GM20000 (cell line): ENCODE measurements at regions not wholly inside any gene's neighbourhood (a gene's known extent, or its start where the extent isn't known, plus 50 kb on each side); places are given as distances from the start of the nearest gene placed in this dataset.
A peak's percentile ranks its signal among the peaks of the same experiment; 100 is the strongest.
"Not testable (repeated sequence)": the region's sequence is repeated elsewhere in the genome, so short reads cannot be mapped to it uniquely, and the experiment has no call there.

Experiments used
- DNase-seq: peaks from one replicate; pipeline ENCODE4 v3.0.0; 2012; ENCODE audit warnings: low spot score
- TF ChIP-seq, protein P1 (sequence below): IDR thresholded peaks from 2 replicates; pipeline ENCODE4 v1.5.1; 2012; ENCODE audit warnings: mild to moderate bottlenecking, control low read depth; ENCODE audit errors: extremely low read depth, missing control alignments

DNA sequence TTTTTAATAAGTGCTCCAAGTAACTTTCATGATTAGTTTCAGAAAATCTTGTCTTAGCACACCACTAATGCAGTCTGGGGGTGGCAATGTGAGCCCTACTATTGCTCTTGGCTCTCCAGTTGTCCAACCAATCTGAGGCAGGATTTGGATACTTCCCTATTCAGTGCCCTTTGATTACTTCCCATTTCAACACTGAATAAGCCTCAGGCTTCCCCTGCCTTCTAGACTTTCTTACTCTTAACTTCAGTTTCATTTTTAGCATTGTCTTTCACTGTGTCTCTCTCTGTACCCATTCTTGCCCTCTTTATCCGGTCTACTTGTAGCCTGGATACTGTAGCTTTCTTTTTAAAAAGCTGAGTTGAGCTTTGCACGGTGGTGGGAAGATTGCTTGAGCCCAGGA is 186.1 kb downstream of the C9orf152 start:
- TF ChIP-seq, protein P1, sequence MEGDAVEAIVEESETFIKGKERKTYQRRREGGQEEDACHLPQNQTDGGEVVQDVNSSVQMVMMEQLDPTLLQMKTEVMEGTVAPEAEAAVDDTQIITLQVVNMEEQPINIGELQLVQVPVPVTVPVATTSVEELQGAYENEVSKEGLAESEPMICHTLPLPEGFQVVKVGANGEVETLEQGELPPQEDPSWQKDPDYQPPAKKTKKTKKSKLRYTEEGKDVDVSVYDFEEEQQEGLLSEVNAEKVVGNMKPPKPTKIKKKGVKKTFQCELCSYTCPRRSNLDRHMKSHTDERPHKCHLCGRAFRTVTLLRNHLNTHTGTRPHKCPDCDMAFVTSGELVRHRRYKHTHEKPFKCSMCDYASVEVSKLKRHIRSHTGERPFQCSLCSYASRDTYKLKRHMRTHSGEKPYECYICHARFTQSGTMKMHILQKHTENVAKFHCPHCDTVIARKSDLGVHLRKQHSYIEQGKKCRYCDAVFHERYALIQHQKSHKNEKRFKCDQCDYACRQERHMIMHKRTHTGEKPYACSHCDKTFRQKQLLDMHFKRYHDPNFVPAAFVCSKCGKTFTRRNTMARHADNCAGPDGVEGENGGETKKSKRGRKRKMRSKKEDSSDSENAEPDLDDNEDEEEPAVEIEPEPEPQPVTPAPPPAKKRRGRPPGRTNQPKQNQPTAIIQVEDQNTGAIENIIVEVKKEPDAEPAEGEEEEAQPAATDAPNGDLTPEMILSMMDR, result no peak
- peak; percentile 41 for DNase-seq

- not testable (repeated sequence) for DNase-seq
Measured at GRCh38 chr9:110023221-110023620, 184.7 kb downstream of the C9orf152 start.

DNA sequence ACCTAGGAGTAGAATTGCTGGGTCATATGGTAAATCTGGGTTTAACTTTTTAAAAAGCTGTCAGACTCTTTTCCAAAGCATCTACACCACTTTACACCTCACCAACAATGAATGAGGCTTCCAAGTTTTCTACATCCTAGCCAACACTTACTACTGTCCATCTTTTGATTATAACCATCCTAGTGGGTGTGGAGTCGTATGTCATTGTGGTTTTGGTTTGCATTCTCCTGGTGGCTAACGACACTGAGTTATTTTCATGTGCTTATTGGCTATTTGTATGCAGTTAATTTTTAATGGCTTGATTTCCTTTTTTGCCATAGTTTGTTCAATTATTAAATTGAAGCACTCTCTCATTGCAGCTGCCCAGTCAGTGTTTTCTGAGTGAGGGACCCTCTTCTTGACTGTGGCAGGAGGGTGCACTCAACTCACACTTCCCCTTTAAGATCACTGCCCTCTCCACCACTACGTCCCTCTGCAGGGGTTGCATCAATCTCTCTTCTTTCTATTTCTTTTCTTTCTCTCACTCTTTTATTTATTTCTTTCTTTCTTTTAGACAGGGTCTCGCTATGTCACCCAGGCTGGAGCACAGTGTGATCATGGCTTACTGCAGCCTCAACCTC is 182.3 kb downstream of the C9orf152 start:
- TF ChIP-seq, protein P1, result no peak
- DNase-seq, result no peak

- TF ChIP-seq, protein P1, result no peak
- no peak for DNase-seq
Measured at GRCh38 chr9:110027671-110028081, 180.3 kb downstream of the C9orf152 start.

DNA sequence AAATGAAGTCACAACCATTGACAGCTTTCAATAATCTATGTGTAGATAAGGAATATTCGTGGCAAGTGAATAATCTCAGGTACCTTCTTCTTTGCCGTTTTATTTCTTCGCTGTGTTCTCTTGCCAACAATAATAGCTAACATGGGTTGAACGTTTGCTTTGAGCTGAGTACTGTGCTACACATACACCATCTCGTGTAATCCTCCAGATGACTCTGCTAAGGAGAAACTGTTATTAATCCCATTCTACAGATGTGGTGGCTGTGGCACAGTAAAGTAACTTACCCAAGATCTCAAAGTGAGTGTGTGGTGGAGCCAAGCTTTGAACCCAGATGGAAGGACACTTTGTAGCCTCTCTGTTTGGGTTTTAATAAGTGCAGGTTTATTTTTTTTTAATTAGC is 179.7 kb downstream of the C9orf152 start:
- TF ChIP-seq, protein P1, result no peak
- DNase-seq, result no peak

GRCh38 chr9:110028676-110029075 is 179.3 kb downstream of the C9orf152 start:
- TF ChIP-seq, protein P1, result no peak
- no peak for DNase-seq

GRCh38 chr9:110029429-110029955 is 178.5 kb downstream of the C9orf152 start:
- TF ChIP-seq, protein P1, result no peak
- DNase-seq, result no peak

DNA sequence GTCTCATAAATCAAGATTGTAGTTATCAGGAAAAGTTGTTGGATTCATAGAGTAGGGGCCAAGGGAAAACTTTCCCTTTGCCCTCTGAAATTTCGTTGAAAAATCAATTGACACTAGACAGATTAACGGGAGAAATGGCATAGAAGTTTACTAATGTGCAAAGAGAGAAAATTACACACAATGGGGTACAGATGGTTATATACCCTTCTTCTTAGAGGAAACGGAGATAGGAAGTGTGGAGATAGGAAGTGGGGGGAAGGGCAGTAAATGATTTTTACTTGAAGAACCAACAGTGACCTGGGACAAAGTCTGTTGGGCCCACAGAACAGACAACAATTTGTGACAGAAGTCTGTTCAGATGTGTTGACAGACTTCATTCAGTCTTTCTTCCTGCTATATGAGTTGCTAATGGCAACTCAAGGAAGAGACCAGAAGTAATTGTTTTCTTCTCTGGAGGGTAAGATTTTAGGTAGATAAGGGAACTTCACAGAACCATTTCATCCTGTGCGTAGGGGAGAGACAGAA is 177.9 kb downstream of the C9orf152 start:
- TF ChIP-seq, protein P1, result no peak

More for the DNA sequence above, 177.9 kb downstream of the C9orf152 start:
- DNase-seq, result no peak
